ENCODE measurements at regions not wholly inside any gene's neighbourhood (a gene's known extent, or its start where the extent isn't known, plus 50 kb on each side); places are given as distances from the start of the nearest gene placed in this dataset.
"Not testable (repeated sequence)": the region's sequence is repeated elsewhere in the genome, so short reads cannot be mapped to it uniquely, and the experiment has no call there.

DNA sequence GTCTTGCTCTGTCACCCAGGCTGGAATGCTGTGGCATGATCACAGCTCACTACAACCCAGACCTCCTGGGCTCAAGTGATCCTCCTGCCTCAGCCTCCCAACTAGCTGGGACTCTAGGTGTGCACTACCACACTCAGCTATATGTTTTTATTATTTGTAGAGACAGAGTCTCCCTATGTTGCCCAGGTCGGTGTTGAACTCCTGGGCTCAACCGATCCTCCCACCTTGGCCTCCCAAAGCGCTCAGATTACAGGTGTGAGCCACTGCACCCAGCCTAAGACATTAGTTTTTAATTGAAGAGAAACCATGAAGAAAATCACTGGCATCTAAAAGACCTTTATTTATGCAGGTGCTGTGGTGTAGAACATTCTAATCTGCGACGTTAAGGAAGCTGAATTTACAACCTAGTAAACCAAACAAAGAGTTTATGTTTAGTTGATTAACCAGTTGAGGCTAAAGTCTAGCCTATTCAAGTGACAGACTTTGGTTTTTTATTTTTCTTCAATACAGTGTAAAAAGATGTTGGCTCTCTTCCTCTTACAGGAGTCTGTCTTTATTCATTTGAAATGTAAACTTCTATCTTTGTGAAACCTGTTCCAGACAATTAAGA, 52.5 kb upstream of the NBL1 start:
- DNase-seq (ENCODE audit: low read depth in 2 of 2): no peak

DNA sequence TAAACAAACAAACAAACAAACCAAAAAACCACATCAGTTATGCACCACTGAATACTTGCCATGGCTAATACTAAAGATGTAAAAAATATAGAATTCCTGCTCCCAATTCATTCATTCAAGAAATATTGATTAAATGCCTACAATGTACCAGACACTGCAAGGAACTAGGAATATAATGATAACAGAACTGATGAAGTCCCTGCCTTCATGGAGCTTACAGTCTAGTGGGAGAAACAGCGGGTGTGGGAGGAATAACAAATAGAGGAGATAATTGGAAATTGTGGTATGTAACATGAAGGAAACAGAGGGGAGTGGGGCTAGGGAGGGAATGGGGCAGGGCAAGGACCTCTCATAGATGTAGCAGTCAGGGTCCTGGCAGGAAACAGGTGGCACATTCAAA, 58.6 kb upstream of the NBL1 start:
- DNase-seq (ENCODE audit: low read depth in 2 of 2): no peak

DNA sequence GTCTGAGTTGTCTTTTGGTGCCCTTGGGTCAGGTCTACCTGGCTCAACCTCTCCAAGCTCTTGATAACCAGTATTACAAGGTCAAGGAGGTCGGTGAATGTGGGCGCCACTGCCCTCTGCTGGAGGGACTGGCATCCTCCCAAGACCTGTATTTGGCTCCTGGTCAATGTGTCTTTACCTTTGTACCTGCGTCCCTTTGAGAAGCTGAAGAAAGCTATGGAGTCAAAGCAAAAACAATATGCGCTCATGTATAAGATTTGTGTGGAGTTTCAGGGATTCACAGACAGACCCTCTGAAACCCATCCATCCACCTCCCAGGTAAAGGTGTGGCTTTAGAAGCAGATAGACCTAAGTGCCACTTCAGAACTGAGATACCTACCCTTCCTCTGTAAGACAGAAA, 61.8 kb upstream of the NBL1 start:
- peak; percentile 48 to 57 for DNase-seq (ENCODE audit: low read depth in 2 of 2)

DNA sequence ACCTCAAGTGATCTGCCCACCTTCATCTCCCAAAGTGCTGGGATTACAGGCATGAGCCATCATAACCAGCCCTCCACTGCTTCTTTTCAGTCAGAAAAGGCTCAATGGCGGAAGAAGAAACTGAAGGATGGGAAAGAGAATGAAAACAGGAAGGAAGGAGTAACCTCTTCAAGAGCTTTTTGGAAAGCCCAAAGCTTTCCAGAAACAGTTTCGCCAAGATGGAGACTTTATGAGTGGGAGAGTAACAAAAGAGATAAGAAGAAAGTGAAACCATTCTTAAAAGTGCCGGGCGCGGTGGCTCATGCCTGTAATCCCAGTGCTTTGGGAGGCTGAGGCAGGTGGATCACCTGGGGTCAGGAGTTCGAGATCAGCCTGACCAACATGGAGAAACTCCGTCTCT, 62.7 kb upstream of the NBL1 start:
- DNase-seq (ENCODE audit: low read depth in 2 of 2): no peak

DNA sequence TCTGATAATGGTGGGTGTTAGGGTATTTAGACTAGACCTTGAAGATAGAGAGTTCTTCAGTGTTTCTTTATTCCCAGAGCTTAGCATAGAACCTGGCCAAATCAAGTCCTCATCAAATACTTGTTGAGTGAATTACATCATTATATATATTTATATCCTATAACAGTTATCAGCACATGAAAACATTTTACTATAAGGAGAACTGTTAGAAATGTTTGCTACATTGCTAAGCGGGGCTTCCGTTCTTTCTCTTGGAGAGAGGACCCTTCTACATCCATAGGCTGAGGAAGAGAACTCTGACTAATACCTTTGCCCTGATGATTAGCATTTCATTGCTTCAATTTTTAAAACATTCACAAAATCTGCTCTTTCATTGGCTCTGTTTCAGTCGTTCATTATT, 66.5 kb upstream of the NBL1 start:
- DNase-seq (ENCODE audit: low read depth in 2 of 2): no peak

DNA sequence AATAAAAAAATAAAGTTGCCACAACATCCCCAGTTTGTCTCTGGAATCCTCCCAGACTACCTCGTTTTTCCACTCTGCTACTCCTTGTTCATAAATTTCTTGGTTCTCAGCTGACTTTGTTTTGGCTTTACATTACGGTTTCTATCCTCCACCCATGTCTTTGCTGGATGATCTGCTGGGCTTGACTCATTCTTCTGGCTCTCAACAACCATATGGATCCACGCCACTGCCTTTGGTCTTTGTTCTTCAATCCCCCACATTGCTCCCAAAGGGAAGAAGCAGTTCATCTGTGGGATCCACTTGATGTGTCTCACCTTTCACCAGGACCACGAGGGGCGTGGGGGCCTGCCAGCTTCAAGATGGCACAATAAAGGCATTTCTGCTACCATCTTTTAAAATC, 67.1 kb upstream of the NBL1 start:
- no peak for DNase-seq (ENCODE audit: low read depth in 2 of 2)

DNA sequence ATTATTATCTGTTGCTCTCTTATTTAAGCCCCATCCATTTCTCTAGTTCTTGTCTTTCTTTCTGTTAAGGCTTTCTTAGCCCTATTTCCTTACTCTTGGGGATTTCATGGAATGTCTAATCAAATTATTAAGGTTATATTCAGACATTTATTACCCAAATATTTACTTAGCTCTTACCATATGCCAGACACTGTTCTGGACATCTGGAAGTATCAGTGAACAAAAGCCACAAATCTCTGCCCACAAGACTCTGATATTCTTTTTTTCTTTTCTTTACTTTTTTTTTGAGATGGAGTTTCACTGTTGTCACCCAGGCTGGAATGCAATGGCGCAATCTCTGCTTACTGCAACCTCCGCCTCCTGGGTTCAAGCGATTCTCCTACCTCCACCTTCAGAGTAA, 74.3 kb upstream of the NBL1 start:
- DNase-seq (ENCODE audit: low read depth in 2 of 2): no peak

DNA sequence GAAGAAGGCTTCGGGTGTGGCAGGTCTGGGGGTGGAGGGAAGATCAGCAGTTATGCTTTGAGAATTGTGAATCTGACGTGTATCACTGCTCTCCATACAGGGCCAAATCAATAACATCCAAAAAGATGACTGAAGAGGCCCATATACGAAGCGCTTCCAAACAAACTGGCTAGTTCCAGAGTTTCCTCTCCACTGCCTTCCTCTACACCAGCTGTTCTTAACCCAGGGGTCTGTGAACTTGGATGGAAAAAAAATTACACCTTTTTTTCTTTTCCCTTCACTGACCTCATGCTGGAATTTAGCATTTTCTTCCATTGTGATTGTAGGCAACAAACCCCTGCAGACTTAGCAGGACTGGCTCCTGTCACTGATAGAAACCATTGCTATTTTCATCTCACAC, 77.1 kb upstream of the NBL1 start:
- no peak for DNase-seq (ENCODE audit: low read depth in 2 of 2)

DNA sequence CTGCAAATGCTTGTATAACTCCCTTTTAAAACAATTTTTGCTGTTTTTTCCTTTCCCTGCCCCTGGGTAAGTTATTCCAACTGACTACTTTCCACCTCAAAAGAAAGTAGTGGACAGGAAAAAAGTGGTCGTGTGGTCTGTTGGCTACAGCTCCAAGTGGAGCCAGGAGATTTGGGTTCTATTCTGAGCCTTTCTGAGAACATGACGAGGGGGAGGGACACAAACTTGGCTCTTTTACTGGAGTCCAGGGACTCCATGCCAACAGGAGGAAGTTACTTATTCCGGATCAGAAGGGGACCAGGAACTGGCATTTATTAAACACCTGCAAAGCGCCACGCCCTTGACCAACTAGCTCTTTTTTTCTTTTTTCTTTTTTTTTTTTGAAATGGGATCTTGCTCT, 79.0 kb upstream of the CAPZB start:
- DNase-seq (ENCODE audit: low read depth in 2 of 2): no peak

DNA sequence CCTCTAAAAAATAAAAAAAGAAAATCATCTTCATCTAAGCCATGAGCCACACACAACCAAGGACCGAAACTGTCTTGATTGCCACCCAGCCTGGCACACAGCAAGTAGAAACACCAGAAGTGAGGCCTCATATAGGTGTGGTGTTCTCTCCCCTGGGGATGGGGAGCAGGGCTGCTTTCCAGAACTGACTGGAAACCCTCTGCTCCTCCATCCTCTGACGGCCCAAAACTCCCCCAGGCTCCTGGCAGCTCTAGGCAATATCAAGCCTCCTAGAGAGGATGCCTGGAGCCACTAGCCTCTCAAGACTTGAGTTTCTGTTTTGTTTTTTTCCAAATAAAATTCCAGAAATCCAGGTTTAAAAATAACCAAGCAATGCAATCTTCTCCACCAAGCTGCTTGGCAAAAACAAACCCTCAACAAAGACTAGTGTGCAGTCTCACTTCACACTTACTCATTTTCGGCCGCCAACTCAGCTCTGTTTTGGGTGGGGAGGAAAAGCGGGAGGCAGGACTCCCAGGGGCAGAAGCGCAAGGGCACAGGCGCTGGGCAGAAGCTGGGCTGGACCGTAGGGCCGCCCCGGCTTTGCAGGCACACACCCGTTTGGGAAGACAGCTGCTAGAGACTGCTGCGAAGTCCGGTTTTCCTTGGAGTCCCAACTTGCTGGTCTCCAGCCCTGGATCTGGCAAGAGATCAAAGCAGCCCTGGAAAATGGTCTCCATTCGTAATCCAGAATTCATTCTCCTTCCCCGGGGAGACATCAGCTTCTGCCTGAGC, 78.2 kb upstream of the CAPZB start:
- DNase-seq (ENCODE audit: low read depth in 2 of 2): no peak

DNA sequence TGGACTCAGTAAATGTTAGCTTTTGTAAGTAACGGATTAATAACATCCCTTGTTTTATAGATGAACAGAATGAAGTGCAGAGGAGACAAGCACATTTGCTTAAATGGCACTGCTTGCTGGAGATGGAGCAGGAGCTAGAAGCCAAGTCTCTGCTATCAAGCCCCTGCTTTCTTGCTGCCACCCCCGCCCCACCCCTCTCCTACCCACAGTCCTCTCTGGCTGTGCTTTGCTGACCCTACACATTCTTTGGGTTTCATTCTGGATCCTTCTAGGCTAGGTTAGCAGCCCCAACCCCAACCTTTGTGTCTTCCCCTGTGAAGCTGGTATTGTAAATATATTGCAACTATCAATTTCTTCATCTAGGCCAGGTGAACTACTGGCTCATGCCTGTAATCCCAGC, 77.5 kb upstream of the CAPZB start:
- DNase-seq (ENCODE audit: low read depth in 2 of 2): no peak

DNA sequence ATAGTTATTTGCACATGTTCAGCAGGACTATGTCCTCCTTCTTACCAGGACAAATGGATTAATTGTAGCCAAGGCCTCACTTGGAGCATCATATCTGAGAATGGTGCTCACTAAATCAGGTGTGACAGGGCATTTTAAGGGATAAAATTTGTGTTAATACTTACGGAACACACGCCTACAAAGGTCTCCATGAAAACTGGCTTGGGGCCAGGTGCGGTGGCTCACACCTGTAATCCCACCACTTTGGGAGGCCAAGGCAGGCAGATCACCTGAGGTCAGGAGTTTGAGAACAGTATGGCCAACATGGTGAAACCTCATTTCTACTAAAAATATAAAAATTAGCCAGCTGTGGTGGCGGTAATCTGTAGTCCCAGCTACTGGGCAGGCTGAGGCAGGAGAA, 75.1 kb upstream of the CAPZB start:
- DNase-seq (ENCODE audit: low read depth in 2 of 2): no peak

DNA sequence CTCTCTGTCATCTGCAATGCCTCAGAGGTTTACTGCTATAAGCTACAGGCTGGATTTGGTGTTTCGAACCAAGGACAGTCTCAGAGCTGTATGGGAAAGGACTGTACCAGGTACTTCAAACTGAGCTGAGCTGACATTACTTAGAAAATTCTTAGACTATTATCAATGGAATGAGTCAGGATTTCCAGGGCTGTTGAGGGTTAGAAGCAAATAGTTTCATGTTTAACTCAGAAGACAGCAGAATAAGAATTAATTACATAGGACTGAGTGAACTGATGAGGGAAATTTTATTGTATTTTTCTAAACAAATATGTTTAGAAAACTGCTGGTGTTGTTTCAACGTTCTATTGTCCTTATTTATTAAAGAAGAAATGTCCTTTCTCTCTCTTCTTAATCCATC, 74.3 kb upstream of the CAPZB start:
- DNase-seq (ENCODE audit: low read depth in 2 of 2): no peak

DNA sequence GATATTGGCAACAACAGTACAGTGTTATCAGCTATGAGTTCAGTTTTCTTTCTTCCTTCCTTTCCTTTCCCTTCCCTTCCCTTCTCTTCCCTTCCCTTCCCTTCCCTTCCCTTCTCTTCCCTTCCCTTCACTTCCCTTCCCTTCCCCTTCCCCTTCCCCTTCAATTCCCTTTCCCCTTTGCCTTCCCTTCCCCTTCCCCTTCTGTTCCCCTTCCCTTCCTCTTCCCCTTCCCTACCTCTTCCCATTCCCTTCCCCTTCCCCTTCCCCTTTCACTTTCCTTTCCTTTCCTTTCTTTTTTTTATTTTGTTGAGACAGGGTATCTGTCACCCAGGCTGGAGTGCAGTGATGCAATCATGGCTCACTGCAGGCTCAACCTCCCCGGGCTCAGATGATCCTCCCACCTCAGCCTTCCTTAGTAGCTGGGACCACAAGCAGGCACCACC, 72.3 kb upstream of the CAPZB start:
- no peak for DNase-seq (ENCODE audit: low read depth in 2 of 2)

DNA sequence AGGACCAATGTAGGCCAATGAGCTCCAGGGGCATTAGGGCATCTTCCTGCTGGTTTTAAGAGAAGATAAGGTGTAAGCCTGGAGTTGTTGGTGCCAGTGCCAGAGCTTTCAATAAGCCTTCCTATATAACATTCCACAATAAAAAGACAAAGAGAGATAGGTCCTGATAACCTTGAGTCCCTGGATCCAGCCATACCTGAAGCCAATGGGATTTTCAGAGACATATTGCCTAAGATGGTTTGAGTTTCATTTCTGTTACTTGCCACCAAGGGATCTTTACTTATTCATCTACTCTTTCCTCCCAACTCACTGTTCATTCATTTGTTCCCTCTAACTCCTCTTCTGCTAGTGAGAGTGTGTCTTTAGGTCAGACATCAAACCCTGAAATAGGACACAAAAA, 68.8 kb upstream of the CAPZB start:
- DNase-seq (ENCODE audit: low read depth in 2 of 2): no peak

DNA sequence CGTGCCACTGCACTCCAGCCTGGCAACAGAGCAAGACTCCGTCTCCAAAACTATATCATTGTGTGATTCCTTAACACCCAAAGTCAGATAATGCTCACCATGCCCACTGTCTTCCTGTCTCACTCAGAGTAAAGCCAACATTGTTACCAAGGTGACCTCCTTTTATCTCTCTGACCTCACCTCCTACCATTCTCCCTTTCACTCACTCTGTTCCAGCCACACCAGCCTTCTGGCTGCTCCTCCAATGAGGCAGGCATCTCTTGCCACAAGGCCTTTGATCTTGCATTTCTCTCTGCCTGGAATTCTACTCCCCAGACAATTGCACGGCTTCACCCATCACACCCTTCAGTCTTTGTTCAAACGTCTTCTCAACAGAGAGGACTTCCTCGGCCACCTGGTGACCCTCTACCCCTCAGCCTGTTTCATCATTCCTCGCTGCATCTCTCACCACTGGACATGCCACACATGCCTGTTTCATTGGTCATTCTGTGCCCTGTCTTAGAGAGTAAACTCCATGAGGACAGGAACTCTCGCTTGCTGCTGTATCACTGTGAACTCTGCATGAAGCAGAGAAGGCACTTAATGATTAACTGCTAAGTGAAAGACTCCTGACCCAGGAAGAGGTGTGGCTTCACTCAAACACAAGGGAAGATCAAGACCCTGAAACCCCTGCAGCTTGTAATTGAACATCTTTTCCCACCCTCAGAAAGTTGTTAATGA, 67.1 kb upstream of the CAPZB start:
- no peak for DNase-seq (ENCODE audit: low read depth in 2 of 2)

DNA sequence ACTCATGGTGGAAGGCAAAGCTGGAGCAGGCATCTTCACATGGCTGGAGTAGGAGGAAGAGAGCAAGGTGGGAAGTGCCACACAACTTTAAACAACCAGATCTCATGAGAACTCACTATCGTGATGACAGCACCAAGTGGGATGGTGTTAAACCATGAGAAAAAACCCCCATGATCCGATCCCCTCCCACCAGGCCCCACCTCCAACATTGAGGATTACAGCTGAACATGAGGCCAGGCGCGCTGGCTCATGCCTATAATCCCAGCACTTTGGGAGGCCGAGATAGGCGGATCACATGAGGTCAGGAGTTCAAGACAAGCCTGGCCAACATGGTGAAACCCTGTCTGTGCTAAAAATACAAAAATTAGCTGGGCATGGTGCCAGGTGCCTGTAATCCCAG, 66.5 kb upstream of the CAPZB start:
- DNase-seq (ENCODE audit: low read depth in 2 of 2): not testable (repeated sequence)

DNA sequence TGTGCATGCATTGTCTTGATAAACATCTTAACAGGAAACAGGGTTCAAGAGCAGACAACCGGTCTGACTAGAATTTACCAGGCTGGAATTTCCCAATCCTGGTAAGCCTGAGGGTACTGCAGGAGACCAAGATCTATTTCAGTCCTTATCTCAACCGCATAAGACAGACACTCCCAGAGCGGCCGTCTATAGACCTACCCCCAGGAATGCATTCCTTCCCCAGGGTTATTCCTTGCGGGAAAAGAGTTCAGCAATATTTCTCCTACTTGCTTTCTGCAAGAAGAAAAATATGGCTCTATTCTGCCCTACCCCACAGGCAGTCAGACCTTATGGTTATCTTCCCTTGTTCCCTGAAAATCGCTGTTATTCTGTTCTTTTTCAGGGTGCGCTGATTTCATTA, 65.1 kb upstream of the CAPZB start:
- DNase-seq (ENCODE audit: low read depth in 2 of 2): not testable (repeated sequence)

DNA sequence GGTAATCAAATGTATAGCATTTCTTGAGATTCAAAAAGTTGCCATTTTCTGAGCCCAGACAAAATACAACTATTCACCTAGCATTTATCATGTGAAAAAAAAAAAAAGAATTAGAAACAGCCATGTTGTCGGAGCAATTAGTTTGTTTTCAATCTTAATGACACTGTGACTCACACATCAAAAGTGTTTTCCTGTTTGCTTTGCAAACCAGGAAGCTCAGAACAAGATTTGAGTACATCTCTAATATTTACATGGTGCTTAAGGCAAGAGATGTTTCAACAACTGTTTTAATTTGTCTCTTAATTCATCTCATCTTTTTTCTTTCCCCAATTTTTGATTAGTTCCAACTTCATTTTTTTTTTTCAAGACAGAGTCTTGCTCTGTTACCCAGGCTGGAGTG, 62.5 kb upstream of the CAPZB start:
- DNase-seq (ENCODE audit: low read depth in 2 of 2): no peak

DNA sequence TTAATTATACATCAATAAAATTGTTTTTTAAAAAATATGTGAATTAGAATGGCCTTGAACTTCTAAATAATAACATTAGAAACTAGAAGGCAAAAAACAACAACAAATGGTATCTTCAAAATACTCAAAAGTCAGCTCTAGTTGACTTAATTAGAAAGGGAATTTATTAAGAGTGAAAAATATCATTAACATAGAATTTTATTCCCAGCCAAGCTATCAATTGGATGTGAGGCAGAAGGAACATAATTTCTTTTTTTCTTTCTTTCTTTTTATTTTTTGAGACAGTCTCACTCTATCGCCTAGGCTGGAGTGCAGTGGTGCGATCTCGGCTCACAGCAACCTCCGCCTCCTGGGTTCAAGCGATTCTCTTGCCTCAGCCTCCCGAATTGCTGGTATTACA, 51.2 kb upstream of the CAPZB start:
- DNase-seq (ENCODE audit: low read depth in 2 of 2): no peak

DNA sequence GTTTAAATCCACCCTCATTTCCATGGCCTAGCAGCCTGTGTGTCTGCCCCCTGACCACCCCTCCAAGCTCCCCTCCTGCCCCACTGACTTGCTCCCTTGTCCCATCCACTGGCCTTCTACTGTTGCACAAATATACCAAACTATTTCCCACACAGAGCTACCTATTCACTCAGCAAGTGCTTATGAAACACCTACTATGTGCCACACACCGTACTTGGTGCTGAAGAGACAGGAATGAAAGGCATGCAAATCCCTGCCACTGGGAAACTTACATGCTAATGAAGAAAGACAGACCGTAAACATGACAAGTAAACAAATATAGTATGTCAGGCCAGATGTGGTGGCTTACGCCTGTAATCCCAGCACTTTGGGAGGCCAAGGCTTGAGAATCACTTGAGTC, 49.9 kb upstream of the CAPZB start:
- DNase-seq (ENCODE audit: low read depth in 2 of 2): no peak
